GM23248 (cell line): ENCODE measurements at regions not wholly inside any gene's neighbourhood (a gene's known extent, or its start where the extent isn't known, plus 50 kb on each side); places are given as distances from the start of the nearest gene placed in this dataset.

Source experiments
- DNase-seq: peaks from one replicate; pipeline ENCODE4 v3.0.0-alpha.2; 2015
- H2AFZ ChIP-seq: fragments of 200-600 bp; sonication (generic); 2 replicates; pipeline ENCODE4 v1.6.1; 2016; ENCODE audit warnings: antibody characterized with exemption
- H3F3A ChIP-seq: fragments of 200-600 bp; sonication (generic); 2 replicates; pipeline ENCODE4 v1.6.1; 2016; ENCODE audit warnings: mild to moderate bottlenecking, antibody characterized with exemption, mixed run types; ENCODE audit not compliant: insufficient read depth
- H3K27ac ChIP-seq: fragments of 200-600 bp; sonication (generic); 2 replicates; pipeline ENCODE4 v1.5.1; 2016; ENCODE audit warnings: mild to moderate bottlenecking
- H3K27me3 ChIP-seq: fragments of 200-600 bp; sonication (generic); replicated peaks from 2 replicates; pipeline ENCODE4 v1.6.1; 2016; ENCODE audit warnings: mild to moderate bottlenecking; ENCODE audit not compliant: insufficient read depth
- H3K36me3 ChIP-seq: fragments of 200-600 bp; sonication (generic); 2 replicates; pipeline ENCODE4 v1.6.1; 2016; ENCODE audit warnings: low read depth, mild to moderate bottlenecking
- H3K4me1 ChIP-seq: fragments of 200-600 bp; sonication (generic); 2 replicates; pipeline ENCODE4 v1.6.1; 2016; ENCODE audit warnings: mild to moderate bottlenecking; ENCODE audit not compliant: insufficient read depth
- H3K4me2 ChIP-seq: fragments of 200-600 bp; sonication (generic); one replicate; pipeline ENCODE4 v1.6.1; 2016; ENCODE audit warnings: mild to moderate bottlenecking; ENCODE audit not compliant: unreplicated experiment
- H3K4me3 ChIP-seq: fragments of 200-600 bp; sonication (generic); 2 replicates; pipeline ENCODE4 v1.5.1; 2016; ENCODE audit warnings: mild to moderate bottlenecking
- H3K79me2 ChIP-seq: fragments of 200-600 bp; sonication (generic); 2 replicates; pipeline ENCODE4 v1.6.1; 2016; ENCODE audit warnings: mild to moderate bottlenecking; ENCODE audit not compliant: insufficient read depth
- H3K9ac ChIP-seq: fragments of 200-600 bp; sonication (generic); 2 replicates; pipeline ENCODE4 v1.6.1; 2016; ENCODE audit warnings: mild to moderate bottlenecking
- H3K9me2 ChIP-seq: fragments of 200-600 bp; sonication (generic); 2 replicates; pipeline ENCODE4 v1.6.1; 2016; ENCODE audit warnings: mixed run types, mild to moderate bottlenecking, moderate library complexity; ENCODE audit not compliant: insufficient read depth
- H3K9me3 ChIP-seq: fragments of 200-600 bp; sonication (generic); one replicate; pipeline ENCODE4 v1.6.1; 2017; ENCODE audit warnings: low read depth
- H4K20me1 ChIP-seq: fragments of 200-600 bp; sonication (generic); 2 replicates; pipeline ENCODE4 v1.6.0; 2016; ENCODE audit not compliant: insufficient read depth
- EZH2 ChIP-seq: fragments of 200-600 bp; sonication (generic); IDR thresholded peaks from 2 replicates; pipeline ENCODE4 v1.6.1; 2018; ENCODE audit warnings: antibody characterized with exemption, mild to moderate bottlenecking; ENCODE audit not compliant: insufficient read depth, poor library complexity, severe bottlenecking
- EZH2phosphoT487 ChIP-seq: fragments of 200-600 bp; sonication (generic); IDR thresholded peaks from 2 replicates; pipeline ENCODE4 v1.6.1; 2018; ENCODE audit warnings: antibody characterized with exemption, moderate library complexity, mild to moderate bottlenecking, low read depth; ENCODE audit not compliant: insufficient read depth
- WGBS, 2 experiments: methylation state at CpG; one replicate each; pipeline ENCODE4 v1.1.6; 2015 to 2017; ENCODE audit warnings: low lambda C conversion rate in 2 of 2, low coverage in 1 of 2; ENCODE audit errors: missing lambda C conversion rate in 2 of 2; 5-methylcytosine and 5-hydroxymethylcytosine counted together
- in situ Hi-C: fragments of 300-500 bp; cut with MboI; formaldehyde crosslinking; loops from 2 replicates; pipeline ENCODE4 v1.15.0; 2020

- H4K20me1 ChIP-seq: no peaks in the 10 kb centered on the region
- H3K79me2 ChIP-seq: no peaks in the 10 kb centered on the region
- H3K36me3 ChIP-seq: no peaks in the 10 kb centered on the region
- no peaks in the 10 kb centered on the region for H3K4me1 ChIP-seq
- H3K4me2 ChIP-seq: no peak overlapping the region
- H3K9me3 ChIP-seq: no peaks in the 10 kb centered on the region
- H3K9me2 ChIP-seq: no peaks in the 10 kb centered on the region
- no peaks in the 10 kb centered on the region for H3F3A ChIP-seq
- DNase-seq: no peak
- H3K9ac ChIP-seq: no peak overlapping the region
- 42 to 48% methylated on average over 2 of the region's 2 CpGs for WGBS, 2 experiments
- no peak overlapping the region for H3K27ac ChIP-seq
- H3K27me3 ChIP-seq: no peaks in the 10 kb centered on the region
- TF ChIP-seq EZH2phosphoT487 (no peak), EZH2 (no peak)
- in situ Hi-C loops: no loop called here
- H2AFZ ChIP-seq: no peak overlapping the region
- no peak overlapping the region for H3K4me3 ChIP-seq
These were observed 596.1 kb upstream of the NRSN1 start for GRCh38 chr6:23529902-23530301.

GRCh38 chr6:23531666-23532065 is 594.3 kb upstream of the NRSN1 start:
- no peak overlapping the region for H2AFZ ChIP-seq
- no peak overlapping the region for H3K9ac ChIP-seq
- H3K27me3 ChIP-seq: no peaks in the 10 kb centered on the region
- no peak for DNase-seq
- H3K27ac ChIP-seq: no peak overlapping the region
- in situ Hi-C loops: no loop called here
- no peaks in the 10 kb centered on the region for H3K79me2 ChIP-seq
- no peaks in the 10 kb centered on the region for H4K20me1 ChIP-seq
- no peak overlapping the region for H3K4me2 ChIP-seq
- no peaks in the 10 kb centered on the region for H3K9me2 ChIP-seq
- no peaks in the 10 kb centered on the region for H3F3A ChIP-seq
- 2 to 7% methylated on average over 2 of the region's 2 CpGs for WGBS, 2 experiments
- no peaks in the 10 kb centered on the region for H3K4me1 ChIP-seq
- no peaks in the 10 kb centered on the region for H3K9me3 ChIP-seq
- H3K4me3 ChIP-seq: no peak overlapping the region
- H3K36me3 ChIP-seq: no peaks in the 10 kb centered on the region
- TF ChIP-seq EZH2 (no peak), EZH2phosphoT487 (no peak)

GRCh38 chr6:23532227-23532626 is 593.8 kb upstream of the NRSN1 start:
- H3K9me3 ChIP-seq: no peaks in the 10 kb centered on the region
- no peak overlapping the region for H3K9ac ChIP-seq
- H3K9me2 ChIP-seq: no peaks in the 10 kb centered on the region
- no peak overlapping the region for H3K4me2 ChIP-seq
- peak; percentile 26 for DNase-seq
- H3K4me1 ChIP-seq: no peaks in the 10 kb centered on the region
- H4K20me1 ChIP-seq: no peaks in the 10 kb centered on the region
- in situ Hi-C loops: no loop called here
- H3K27ac ChIP-seq: no peak overlapping the region
- no peaks in the 10 kb centered on the region for H3K79me2 ChIP-seq
- no peaks in the 10 kb centered on the region for H3K36me3 ChIP-seq
- no peaks in the 10 kb centered on the region for H3F3A ChIP-seq
- no peaks in the 10 kb centered on the region for H3K27me3 ChIP-seq
- TF ChIP-seq EZH2phosphoT487 (no peak), EZH2 (no peak)
- H2AFZ ChIP-seq: no peak overlapping the region
- no peak overlapping the region for H3K4me3 ChIP-seq

- Histone ChIP-seq H3K27me3 (no peaks in the 10 kb centered on the region), H3K9me2 (no peaks in the 10 kb centered on the region), H3K36me3 (no peaks in the 10 kb centered on the region), H3K9ac (no peak overlapping the region), H3K9me3 (no peaks in the 10 kb centered on the region), H3F3A (no peaks in the 10 kb centered on the region), H2AFZ (no peak overlapping the region), H3K79me2 (no peaks in the 10 kb centered on the region), H3K4me1 (no peaks in the 10 kb centered on the region), H3K27ac (no peak overlapping the region), H3K4me3 (no peak overlapping the region), H3K4me2 (no peak overlapping the region), H4K20me1 (no peaks in the 10 kb centered on the region)
- no peak for DNase-seq
- TF ChIP-seq EZH2 (no peak), EZH2phosphoT487 (no peak)
- WGBS, 2 experiments: 90% methylated on average over 2 of the region's 2 CpGs
- in situ Hi-C loops: no loop called here
These were observed 592.7 kb upstream of the NRSN1 start for GRCh38 chr6:23533311-23533710.

- no peaks in the 10 kb centered on the region for H3K4me1 ChIP-seq
- H3K9ac ChIP-seq: no peak overlapping the region
- no peak overlapping the region for H2AFZ ChIP-seq
- no peaks in the 10 kb centered on the region for H4K20me1 ChIP-seq
- peak; percentile 35 for DNase-seq
- no peaks in the 10 kb centered on the region for H3F3A ChIP-seq
- no peaks in the 10 kb centered on the region for H3K27me3 ChIP-seq
- no peak overlapping the region for H3K4me3 ChIP-seq
- H3K9me2 ChIP-seq: no peaks in the 10 kb centered on the region; the same call in 1 of the 2 replicates
- H3K36me3 ChIP-seq: no peaks in the 10 kb centered on the region
- H3K4me2 ChIP-seq: no peak overlapping the region
- in situ Hi-C loops: no loop called here
- H3K9me3 ChIP-seq: no peaks in the 10 kb centered on the region
- no peak for TF ChIP-seq EZH2phosphoT487
- no peak for TF ChIP-seq EZH2
- no peaks in the 10 kb centered on the region for H3K79me2 ChIP-seq
- H3K27ac ChIP-seq: no peak overlapping the region
- 2 to 4% methylated on average over 7 of the region's 7 CpGs for WGBS, 2 experiments
These were observed 592.1 kb upstream of the NRSN1 start for GRCh38 chr6:23533944-23534343.
